T1000 (cell line): ENCODE measurements at regions not wholly inside any gene's neighbourhood (a gene's known extent, or its start where the extent isn't known, plus 50 kb on each side); places are given as distances from the start of the nearest gene placed in this dataset.

ENCODE experiments used
- DNase-seq: peaks from one replicate; lab custom pipeline; 2025; ENCODE audit warnings: mixed read lengths; lab: John Stamatoyannopoulos, UW

DNA sequence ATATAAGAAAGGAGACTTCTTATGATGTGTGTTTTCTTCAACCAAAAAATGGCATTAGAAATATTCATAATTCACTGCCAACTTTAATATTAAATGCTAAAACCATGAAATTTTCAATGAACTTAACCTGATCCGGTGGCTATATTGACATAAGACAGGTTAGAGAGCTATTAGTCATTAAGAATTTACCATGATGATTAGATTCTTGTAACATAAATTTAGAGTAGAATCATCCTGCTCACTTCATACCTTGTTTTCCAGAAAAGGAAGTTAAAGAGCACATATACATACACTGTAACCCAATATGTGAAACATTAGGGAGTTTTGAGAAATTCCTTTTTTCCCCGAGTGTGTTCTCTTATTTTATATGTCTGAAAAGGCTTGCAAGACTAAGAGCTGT is 430.3 kb upstream of the SEMA3A start:
- DNase-seq, result no peak

DNA sequence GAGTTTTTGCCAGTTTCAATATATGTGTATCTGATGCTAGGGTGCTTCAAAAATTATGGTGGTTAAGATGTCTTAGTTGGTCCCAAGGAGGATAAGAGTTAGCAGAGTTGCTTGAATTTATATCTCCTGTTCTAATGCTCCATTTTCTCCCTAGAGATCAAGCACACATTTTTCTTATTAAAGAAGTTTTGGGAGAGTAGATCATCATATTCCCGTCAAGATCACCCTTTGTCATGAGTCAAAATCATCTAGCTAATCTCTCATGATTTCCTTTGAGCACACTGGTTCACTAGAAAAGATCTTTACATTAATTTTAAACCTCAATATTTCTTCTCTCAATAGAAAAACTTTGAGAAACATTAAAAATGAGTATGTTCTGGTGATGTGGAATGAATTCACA is 429.9 kb upstream of the SEMA3A start:
- no peak for DNase-seq

DNA sequence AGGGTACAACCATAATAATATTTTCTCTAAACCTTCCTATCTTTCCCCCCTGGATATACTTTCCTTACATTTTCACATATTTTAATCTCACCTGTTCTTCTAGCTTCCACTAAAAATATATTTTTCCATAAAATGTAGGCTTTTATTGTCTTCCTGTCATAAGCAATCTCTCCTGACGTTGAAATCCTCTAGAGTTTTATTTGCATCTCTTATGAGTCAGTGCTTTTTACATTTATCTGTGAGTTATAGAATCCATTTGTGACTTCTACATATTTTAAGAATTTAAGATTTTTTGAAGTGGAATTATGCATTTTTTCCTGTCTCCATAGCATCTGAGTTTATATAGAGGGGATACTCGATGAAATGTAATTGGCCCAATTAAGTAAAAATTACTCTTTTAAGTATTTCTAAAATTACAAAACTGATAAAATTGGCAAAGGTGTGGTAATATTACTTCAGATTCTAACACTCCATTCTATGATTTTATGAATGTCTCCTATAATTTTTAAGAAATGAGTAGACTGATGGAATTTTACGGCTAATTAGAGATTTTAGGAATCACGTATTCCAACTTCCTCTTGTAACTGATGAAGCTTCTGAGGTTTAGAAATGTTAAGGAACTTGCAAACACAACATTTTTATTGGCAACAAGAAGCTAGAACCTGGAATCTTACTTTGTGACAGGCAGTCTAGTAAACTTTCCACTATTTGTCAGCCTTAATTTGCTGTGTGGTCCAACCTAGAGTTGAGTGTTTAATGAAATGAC is 422.9 kb upstream of the SEMA3A start:
- no peak for DNase-seq

DNA sequence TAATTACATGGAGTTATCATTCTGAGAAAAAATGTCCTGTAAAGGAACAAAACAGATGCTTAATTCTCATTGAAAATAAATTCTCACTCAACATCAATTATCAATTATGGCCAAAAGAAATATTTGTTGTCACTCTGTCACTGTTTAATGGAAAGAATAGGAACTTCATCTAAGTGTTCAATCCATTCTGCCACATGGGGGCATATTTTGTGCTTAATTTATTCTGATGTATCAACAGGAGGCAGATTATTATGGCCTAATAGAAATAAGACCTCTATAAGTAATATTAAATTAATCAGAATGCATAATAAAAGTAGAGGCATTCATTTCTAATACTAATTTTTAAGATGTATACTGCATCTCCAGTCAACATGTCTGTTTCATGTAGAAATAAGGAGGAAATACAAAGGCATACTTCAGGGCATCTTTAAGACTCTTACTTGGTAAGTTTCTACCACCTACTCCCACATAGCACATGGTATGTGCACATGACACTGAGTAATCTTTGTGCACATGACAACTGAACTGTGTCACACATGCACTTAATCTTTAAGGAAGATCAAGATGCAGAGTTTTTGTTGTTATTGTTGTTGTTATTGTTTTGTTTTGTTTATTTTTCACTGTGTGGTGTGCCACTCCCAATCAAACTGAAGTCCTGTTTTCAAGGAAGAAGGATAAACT is 420.4 kb upstream of the SEMA3A start:
- no peak for DNase-seq

- DNase-seq, result no peak
Measured at GRCh38 chr7:84612981-84613681, 418.5 kb upstream of the SEMA3A start.

DNA sequence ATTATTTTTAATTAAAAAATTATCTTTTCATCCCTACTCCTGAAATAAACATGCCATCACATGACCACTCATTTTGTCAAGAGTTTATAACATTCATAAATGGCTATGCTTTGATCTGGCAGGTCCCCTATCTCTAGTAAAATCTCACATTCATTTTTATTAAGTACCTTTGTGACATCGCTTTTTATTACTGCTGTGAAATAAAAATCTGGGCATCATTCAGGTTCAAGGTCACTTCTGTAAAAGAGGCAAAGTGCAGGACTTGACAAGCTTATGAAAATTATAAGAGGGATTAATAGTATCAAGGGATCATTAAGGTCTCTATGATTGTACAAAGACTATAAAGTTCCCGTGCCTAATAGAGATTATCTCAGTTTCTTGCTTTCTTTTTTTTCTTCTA is 416.8 kb upstream of the SEMA3A start:
- no peak for DNase-seq

DNA sequence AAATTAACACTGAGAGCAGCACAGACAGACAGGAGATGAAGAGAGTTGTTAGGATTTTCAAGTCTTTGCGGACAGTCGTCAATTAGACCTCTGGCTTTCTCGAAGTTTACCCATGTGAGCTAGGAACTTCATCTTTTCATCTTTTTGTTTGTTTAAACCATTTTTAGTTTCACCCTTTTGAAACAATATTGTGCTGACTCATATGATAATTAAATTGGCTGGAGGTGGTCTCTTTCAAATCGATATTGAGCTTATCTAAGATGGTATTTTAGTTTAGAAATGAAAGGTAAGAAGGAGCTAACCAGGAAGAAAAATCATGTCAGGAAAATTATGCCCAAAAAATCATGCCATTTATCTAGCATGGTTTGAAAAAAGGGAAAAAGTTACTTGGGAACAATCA is 415.8 kb upstream of the SEMA3A start:
- no peak for DNase-seq

GRCh38 chr7:84605301-84605700 is 410.7 kb upstream of the SEMA3A start:
- no peak for DNase-seq

DNA sequence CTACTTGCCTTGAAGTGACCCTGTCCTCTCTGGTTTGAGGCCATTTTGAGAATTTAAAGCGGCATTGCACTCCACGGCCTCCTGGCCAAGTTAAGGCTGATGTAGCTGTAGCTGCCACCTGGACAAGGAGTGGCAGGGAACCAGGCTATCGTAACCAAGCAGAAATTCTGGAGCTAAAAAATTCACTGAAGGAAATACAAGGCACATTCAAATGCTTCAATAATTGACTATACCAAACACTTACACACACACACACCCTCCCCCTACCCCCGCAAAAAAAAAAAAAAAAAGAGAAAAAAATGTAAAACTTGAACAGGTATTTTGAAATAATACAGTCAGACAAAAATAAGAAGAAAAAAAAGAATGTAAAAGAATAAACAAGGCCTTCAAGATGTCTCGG is 409.0 kb upstream of the SEMA3A start:
- no peak for DNase-seq

- no peak for DNase-seq
Measured at GRCh38 chr7:84595026-84595425, 400.4 kb upstream of the SEMA3A start.

DNA sequence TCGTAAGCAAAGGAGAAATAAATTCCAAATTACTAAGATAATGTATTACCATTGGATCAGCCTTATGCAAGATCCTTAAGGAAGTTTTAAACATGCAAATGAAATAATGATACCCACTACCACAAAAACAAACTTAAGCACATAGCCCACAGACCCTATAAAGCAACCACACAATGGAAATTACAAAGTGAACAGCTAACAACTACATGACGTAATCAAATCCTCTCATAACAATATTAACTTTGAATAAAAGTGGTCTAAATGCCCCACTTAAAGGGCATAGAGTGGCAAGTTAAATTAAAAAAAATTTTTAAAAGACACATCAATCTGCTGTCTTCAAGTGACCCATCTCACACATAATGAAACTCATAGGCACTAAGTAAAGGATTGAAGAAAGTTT is 397.3 kb upstream of the SEMA3A start:
- no peak for DNase-seq

- DNase-seq, result no peak
Measured at GRCh38 chr7:84589012-84589411, 394.4 kb upstream of the SEMA3A start.

DNA sequence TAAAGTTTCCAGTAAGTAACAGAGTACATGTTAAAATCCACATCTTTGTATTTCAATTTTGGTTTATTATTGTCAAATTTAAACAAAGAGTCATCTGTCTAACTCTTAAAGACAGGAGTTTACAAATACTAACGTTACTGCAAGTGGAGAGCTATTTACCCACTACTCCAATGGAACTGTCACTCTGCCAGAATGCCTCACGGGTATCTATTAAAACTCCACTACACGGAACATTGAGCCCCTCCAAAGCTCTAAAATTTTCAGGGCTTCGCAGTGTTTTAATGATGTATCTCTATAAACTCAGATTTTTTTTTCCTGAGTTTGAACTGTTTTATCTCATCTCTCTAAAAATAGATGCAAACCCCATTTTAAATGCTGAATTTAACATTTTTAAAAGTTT is 388.7 kb upstream of the SEMA3A start:
- DNase-seq, result no peak

DNA sequence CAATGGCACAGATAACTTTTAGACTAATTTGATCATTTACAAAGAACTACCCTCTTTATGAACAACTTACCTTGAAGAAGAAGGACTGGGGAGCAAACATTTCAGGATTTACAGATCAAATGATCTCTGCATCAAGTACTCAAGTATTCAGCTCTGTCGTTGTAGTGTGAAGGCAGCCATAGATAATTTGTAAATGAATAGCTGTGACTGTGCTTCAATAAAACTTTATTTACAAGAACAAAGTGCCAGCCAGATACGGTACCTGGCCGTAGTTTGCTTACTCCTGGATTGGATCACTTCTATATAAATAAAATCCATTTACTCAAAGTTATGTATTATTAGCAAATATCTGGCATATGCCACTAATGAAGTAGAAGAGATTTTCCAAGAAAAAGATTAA is 388.2 kb upstream of the SEMA3A start:
- no peak for DNase-seq

DNA sequence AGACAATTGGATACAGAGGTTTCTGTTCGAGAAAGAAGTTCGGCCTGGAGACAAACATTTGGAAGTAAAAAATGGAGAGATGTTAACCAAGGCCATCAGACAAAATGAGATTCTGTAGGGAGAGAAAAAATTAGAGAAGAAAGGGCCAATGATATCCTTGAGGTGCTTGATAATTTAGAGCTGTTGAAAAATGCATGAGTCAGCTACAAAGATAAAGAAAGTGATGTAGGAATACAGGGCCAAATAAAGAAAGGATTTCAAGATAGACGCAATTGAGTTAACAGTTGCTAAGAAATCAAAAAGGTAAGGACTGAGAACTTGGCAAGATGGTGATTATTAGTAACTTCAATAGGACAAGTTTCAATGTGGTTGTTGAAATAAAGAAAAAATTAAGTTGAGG is 384.2 kb upstream of the SEMA3A start:
- no peak for DNase-seq

DNA sequence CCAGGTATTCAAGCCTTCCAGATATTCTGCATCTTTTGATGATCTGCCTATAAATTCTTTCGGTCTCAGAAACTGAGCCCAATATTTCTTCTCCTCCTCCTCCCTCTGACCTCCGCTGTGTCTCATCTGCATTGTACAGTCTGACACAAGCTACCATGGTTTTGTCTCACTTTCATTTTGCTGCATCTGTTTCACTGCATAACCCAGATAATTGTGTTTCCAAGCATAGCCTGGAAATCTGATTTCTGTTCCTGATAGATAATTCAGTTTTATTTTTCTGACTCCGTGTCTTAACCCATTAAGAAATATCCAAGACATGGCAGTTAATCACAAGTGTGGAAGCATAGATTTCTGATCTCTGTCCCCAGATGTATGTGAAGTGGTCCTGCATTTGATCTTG is 374.2 kb upstream of the SEMA3A start:
- no peak for DNase-seq

GRCh38 chr7:84565345-84566074 is 370.9 kb upstream of the SEMA3A start:
- DNase-seq, result no peak

DNA sequence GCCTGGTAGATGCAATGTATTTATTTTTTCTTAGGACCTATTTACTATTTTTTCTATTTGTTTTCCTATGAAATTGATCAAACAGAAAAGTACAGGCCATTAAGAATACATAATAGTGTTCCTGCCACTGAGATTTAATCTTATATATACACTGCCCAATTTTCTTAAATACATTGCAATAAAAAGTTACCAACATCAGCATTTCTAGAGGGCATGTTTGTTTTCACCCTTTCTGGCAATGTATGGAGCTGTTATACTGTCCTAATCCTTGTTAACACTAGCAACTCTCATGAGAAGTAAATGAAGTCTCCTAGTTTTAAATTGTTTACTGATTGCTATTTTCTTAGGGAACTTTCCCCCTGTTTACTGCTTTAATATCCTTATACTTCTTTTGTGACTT is 359.1 kb upstream of the SEMA3A start:
- no peak for DNase-seq

DNA sequence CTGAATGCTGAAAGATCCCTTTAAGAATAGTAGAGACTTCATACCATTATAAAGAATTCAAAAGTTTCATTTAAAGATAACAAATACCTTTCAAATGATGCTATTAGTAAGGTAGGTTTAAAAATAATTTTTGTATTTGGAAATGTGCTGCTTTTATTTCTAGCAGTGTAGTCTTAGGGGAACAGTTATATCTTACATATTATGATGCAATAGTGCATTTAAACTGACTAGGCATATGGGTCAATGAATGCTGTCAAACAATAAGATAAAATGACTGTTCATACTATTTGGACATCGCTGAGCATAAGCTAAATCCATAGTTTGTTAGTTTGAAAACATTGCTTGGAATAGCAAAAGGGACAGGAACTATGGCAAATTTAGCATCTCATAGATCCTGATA is 354.8 kb upstream of the SEMA3A start:
- DNase-seq, result no peak

DNA sequence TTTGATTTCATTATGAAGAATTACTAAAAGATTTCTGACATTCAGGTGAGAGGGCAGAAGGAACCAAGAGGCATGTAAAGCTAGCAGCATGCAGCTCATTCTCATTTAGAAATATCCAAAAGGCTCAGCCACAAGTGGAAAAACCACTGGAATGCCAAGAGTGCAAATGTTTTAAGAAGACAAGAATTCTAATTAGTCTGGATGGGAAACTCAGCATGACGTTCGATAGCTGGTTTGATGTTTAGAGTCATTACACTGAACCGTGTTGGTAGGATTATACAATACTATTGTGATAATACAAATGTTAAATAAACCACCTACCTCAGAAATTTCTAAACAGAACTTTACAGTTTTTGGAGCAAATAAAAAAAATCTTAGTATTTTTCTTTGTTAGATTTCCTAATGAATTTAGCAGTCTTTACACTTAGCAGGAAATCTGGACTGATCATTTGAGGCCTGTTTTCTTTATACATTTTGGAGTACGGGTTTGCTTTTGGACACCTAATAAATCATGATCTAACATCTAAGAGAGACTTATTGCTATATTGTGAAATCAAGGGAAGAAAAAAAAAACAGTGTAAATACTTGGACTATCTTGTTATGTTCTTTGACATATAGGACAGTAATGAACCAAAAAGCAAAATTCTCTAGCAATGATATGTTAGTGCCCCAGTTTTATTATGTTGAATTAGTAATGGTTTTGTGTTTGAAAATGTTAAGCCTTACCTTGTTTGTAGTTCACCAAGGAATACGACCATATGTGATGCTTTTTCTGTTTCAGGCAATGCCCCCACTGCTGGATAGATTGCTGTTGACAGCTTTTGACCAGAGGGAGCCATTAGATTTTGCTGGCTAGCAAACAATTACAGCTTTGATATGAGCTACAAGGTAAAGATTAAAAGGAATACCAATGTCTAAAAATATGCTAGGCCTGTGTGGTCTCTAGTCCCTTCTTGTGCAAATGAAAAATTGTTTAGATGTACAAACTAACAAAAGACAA is 354.1 kb upstream of the SEMA3A start:
- no peak for DNase-seq

- DNase-seq, result no peak
Measured at GRCh38 chr7:84547331-84547730, 352.7 kb upstream of the SEMA3A start.
